ENCODE measurements at regions not wholly inside any gene's neighbourhood (a gene's known extent, or its start where the extent isn't known, plus 50 kb on each side); places are given as distances from the start of the nearest gene placed in this dataset.

DNA sequence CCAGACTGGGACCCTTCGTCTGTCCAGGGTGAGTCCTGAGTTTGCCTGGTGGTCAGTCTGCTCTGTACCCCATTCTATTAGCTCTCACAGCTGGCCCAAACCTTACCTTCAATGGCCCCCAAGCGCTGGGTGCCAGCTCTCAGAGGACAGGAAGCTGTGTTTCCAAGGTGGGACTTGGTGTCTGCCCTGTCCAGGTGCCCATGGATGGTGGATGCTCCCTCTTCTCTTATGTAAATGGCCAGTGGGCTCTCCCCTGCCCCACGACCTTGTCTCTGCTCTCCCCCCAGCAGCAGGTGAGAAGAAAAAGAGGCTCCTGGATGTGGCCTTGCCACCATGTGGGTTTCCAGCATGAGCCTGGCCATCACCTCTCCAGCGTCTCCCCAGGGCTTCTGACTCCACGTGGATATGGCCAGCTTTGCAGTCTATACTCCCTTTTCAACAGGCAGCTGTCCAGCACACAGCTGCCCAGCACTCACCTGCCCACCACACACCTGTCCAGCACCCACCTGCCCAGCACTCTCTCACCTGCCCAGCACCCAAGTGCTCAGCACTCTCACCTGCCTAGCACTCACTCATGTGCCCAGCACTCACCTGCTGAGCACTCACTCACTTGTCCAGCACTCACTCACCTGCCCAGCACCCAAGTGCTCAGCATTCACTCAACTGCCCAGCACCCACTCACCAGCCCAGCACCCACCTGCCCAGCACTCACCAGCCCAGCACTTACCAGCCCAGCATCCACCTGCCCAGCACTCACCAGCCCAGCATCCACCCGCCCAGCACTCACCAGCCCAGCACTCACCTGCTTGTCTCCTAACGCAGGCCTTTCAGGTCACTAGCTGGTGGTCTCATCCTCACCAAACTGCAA lies 136.2 kb upstream of the IRX2 start:
- Histone ChIP-seq H3K79me2 (replicated peaks; ENCODE audit: insufficient read depth) (no peaks in the 10 kb centered on the region), H4K20me1 (replicated peaks; ENCODE audit: insufficient read depth) (no peaks in the 10 kb centered on the region), H3K9me2 (ENCODE audit: insufficient read depth) (no peaks in the 10 kb centered on the region), H3K27me3 (ENCODE audit: insufficient read depth) (no peaks in the 10 kb centered on the region), H3K4me2 (no peak overlapping the region), H3F3A (replicated peaks; ENCODE audit: low read depth) (no peaks in the 10 kb centered on the region), H3K4me1 (ENCODE audit: insufficient read depth) (0 out of 2 replicates have a peak, but pooled peaks cover 3% of the 10 kb centered on the region), H2AFZ (no peak overlapping the region), H3K27ac (ENCODE audit: low read depth) (no peak overlapping the region), H3K36me3 (ENCODE audit: insufficient read depth) (no peaks in the 10 kb centered on the region), H3K4me3 (no peak overlapping the region)
- H3K4me3 Mint-ChIP-seq, result no peak overlapping the region
- H3K27me3 Mint-ChIP-seq (ENCODE audit: insufficient read depth, low read depth, poor library complexity), result peaks cover 3% of the 10 kb centered on the region
- TF ChIP-seq POLR2AphosphoS5 (IDR thresholded peaks at IDR 0.05; ENCODE audit: low read depth), result no peak
- no peak for TF ChIP-seq CTCF (conservative IDR thresholded peaks at IDR 0.05; ENCODE audit: low read depth in 2 of 2)
- no peak for TF ChIP-seq STAT1 (IDR thresholded peaks at IDR 0.05; ENCODE audit: unreplicated experiment)
- TF ChIP-seq EZH2phosphoT487 (IDR thresholded peaks at IDR 0.05; ENCODE audit: unreplicated experiment), result no peak
- TF ChIP-seq, protein P1, sequence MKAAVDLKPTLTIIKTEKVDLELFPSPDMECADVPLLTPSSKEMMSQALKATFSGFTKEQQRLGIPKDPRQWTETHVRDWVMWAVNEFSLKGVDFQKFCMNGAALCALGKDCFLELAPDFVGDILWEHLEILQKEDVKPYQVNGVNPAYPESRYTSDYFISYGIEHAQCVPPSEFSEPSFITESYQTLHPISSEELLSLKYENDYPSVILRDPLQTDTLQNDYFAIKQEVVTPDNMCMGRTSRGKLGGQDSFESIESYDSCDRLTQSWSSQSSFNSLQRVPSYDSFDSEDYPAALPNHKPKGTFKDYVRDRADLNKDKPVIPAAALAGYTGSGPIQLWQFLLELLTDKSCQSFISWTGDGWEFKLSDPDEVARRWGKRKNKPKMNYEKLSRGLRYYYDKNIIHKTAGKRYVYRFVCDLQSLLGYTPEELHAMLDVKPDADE (IDR thresholded peaks at IDR 0.05), result no peak
- no peak for TF ChIP-seq JUNB (IDR thresholded peaks at IDR 0.05; ENCODE audit: unreplicated experiment)
- TF ChIP-seq CREB1 (CRISPR knock-in tag; IDR thresholded peaks at IDR 0.05; ENCODE audit: low read depth), result no peak
- no peak for TF ChIP-seq ZNF331 (CRISPR knock-in tag; IDR thresholded peaks at IDR 0.05; ENCODE audit: low read depth)
- TF ChIP-seq ZNF114 (CRISPR knock-in tag; IDR thresholded peaks at IDR 0.05), result no peak
- TF ChIP-seq EZH2 (IDR thresholded peaks at IDR 0.05; ENCODE audit: low read depth, unreplicated experiment), result no peak
- TF ChIP-seq, protein P2, sequence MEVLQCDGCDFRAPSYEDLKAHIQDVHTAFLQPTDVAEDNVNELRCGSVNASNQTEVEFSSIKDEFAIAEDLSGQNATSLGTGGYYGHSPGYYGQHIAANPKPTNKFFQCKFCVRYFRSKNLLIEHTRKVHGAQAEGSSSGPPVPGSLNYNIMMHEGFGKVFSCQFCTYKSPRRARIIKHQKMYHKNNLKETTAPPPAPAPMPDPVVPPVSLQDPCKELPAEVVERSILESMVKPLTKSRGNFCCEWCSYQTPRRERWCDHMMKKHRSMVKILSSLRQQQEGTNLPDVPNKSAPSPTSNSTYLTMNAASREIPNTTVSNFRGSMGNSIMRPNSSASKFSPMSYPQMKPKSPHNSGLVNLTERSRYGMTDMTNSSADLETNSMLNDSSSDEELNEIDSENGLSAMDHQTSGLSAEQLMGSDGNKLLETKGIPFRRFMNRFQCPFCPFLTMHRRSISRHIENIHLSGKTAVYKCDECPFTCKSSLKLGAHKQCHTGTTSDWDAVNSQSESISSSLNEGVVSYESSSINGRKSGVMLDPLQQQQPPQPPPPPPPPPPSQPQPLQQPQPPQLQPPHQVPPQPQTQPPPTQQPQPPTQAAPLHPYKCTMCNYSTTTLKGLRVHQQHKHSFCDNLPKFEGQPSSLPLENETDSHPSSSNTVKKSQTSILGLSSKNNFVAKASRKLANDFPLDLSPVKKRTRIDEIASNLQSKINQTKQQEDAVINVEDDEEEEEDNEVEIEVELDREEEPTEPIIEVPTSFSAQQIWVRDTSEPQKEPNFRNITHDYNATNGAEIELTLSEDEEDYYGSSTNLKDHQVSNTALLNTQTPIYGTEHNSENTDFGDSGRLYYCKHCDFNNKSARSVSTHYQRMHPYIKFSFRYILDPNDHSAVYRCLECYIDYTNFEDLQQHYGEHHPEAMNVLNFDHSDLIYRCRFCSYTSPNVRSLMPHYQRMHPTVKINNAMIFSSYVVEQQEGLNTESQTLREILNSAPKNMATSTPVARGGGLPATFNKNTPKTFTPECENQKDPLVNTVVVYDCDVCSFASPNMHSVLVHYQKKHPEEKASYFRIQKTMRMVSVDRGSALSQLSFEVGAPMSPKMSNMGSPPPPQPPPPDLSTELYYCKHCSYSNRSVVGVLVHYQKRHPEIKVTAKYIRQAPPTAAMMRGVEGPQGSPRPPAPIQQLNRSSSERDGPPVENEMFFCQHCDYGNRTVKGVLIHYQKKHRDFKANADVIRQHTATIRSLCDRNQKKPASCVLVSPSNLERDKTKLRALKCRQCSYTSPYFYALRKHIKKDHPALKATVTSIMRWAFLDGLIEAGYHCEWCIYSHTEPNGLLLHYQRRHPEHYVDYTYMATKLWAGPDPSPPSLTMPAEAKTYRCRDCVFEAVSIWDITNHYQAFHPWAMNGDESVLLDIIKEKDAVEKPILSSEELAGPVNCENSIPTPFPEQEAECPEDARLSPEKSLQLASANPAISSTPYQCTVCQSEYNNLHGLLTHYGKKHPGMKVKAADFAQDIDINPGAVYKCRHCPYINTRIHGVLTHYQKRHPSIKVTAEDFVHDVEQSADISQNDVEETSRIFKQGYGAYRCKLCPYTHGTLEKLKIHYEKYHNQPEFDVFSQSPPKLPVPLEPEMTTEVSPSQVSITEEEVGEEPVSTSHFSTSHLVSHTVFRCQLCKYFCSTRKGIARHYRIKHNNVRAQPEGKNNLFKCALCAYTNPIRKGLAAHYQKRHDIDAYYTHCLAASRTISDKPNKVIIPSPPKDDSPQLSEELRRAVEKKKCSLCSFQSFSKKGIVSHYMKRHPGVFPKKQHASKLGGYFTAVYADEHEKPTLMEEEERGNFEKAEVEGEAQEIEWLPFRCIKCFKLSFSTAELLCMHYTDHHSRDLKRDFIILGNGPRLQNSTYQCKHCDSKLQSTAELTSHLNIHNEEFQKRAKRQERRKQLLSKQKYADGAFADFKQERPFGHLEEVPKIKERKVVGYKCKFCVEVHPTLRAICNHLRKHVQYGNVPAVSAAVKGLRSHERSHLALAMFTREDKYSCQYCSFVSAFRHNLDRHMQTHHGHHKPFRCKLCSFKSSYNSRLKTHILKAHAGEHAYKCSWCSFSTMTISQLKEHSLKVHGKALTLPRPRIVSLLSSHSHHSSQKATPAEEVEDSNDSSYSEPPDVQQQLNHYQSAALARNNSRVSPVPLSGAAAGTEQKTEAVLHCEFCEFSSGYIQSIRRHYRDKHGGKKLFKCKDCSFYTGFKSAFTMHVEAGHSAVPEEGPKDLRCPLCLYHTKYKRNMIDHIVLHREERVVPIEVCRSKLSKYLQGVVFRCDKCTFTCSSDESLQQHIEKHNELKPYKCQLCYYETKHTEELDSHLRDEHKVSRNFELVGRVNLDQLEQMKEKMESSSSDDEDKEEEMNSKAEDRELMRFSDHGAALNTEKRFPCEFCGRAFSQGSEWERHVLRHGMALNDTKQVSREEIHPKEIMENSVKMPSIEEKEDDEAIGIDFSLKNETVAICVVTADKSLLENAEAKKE (CRISPR knock-in tag; IDR thresholded peaks at IDR 0.05), result no peak
- TF ChIP-seq NANOG (IDR thresholded peaks at IDR 0.05; ENCODE audit: borderline replicate concordance), result no peak
- H3K9me3 Mint-ChIP-seq, result no peaks in the 10 kb centered on the region
- DNase-seq (ENCODE audit: low spot score) (no peak), ATAC-seq (no peak)
- no peaks in the 10 kb centered on the region for H3K36me3 Mint-ChIP-seq (ENCODE audit: low read depth)
- H3K4me1 Mint-ChIP-seq, result peaks cover 6% of the 10 kb centered on the region; the same call in 2 of the 3 replicates
- no peak overlapping the region for H3K27ac Mint-ChIP-seq
